ENCODE measurements at regions not wholly inside any gene's neighbourhood (a gene's known extent, or its start where the extent isn't known, plus 50 kb on each side); places are given as distances from the start of the nearest gene placed in this dataset.

- no peaks in the 10 kb centered on the region for H4K20me1 ChIP-seq (ENCODE audit: insufficient read depth, low read length)
- H3K27me3 Mint-ChIP-seq (ENCODE audit: low read depth, unreplicated experiment), result peaks cover 6% of the 10 kb centered on the region
- H3K79me2 ChIP-seq (ENCODE audit: insufficient read depth, low read length), result no peaks in the 10 kb centered on the region
- H3K27me3 ChIP-seq (ENCODE audit: insufficient read depth, low read length), result no peaks in the 10 kb centered on the region
- peaks cover 8% of the 10 kb centered on the region for H3K4me1 Mint-ChIP-seq (ENCODE audit: low read depth, unreplicated experiment)
- H3K4me1 ChIP-seq (ENCODE audit: insufficient read depth, low read length), result peaks cover 3% of the 10 kb centered on the region
- no peak overlapping the region for H3K4me3 Mint-ChIP-seq (ENCODE audit: unreplicated experiment)
- no peaks in the 10 kb centered on the region for H3K36me3 Mint-ChIP-seq (ENCODE audit: low read depth, unreplicated experiment)
- TF ChIP-seq EZH2 (IDR thresholded peaks at IDR 0.05; ENCODE audit: insufficient read depth, low read length) (no peak), CTCF (IDR thresholded peaks at IDR 0.05; ENCODE audit: insufficient read depth, low read depth, low read length) (no peak)
- no peaks in the 10 kb centered on the region for H3K9me3 Mint-ChIP-seq (ENCODE audit: unreplicated experiment)
- no peak overlapping the region for H3K27ac Mint-ChIP-seq (ENCODE audit: unreplicated experiment)
- FAIRE-seq (no peak), DNase-seq (ENCODE audit: low read depth) (no peak)
- H3K4me3 ChIP-seq (ENCODE audit: insufficient read depth, low read depth, low read length), result no peak overlapping the region
- H3K9ac ChIP-seq (ENCODE audit: low read length), result no peak overlapping the region
- H3K9me3 ChIP-seq (ENCODE audit: insufficient read depth, low read depth, low read length), result no peaks in the 10 kb centered on the region
- H3K36me3 ChIP-seq (ENCODE audit: insufficient read depth, low read length), result no peaks in the 10 kb centered on the region
- H3K27ac ChIP-seq (ENCODE audit: low read depth, low read length), result no peak overlapping the region
- H2AFZ ChIP-seq (ENCODE audit: low read depth, low read length), result no peak overlapping the region
- no peak overlapping the region for H3K4me2 ChIP-seq (ENCODE audit: low read length)
Measured at GRCh38 chr4:180538384-180539057, 1704.7 kb upstream of the TENM3 start.

GRCh38 chr4:180539284-180539683 is 1703.9 kb upstream of the TENM3 start:
- no peak for TF ChIP-seq EZH2 (IDR thresholded peaks at IDR 0.05; ENCODE audit: insufficient read depth, low read length)
- no peak for TF ChIP-seq CTCF (IDR thresholded peaks at IDR 0.05; ENCODE audit: insufficient read depth, low read depth, low read length)
- H3K36me3 ChIP-seq (ENCODE audit: insufficient read depth, low read length), result no peaks in the 10 kb centered on the region
- no peaks in the 10 kb centered on the region for H3K79me2 ChIP-seq (ENCODE audit: insufficient read depth, low read length)
- Mint-ChIP-seq H3K27ac (ENCODE audit: unreplicated experiment) (no peak overlapping the region), H3K9me3 (ENCODE audit: unreplicated experiment) (no peaks in the 10 kb centered on the region), H3K36me3 (ENCODE audit: low read depth, unreplicated experiment) (no peaks in the 10 kb centered on the region), H3K4me1 (ENCODE audit: low read depth, unreplicated experiment) (peaks cover 8% of the 10 kb centered on the region), H3K27me3 (ENCODE audit: low read depth, unreplicated experiment) (peaks cover 6% of the 10 kb centered on the region), H3K4me3 (ENCODE audit: unreplicated experiment) (no peak overlapping the region)
- H4K20me1 ChIP-seq (ENCODE audit: insufficient read depth, low read length), result no peaks in the 10 kb centered on the region
- H3K9ac ChIP-seq (ENCODE audit: low read length), result no peak overlapping the region
- DNase-seq (ENCODE audit: low read depth), result no peak
- no peaks in the 10 kb centered on the region for H3K27me3 ChIP-seq (ENCODE audit: insufficient read depth, low read length)
- H3K4me2 ChIP-seq (ENCODE audit: low read length), result no peak overlapping the region
- no peak for FAIRE-seq
- H3K9me3 ChIP-seq (ENCODE audit: insufficient read depth, low read depth, low read length), result no peaks in the 10 kb centered on the region
- H3K4me3 ChIP-seq (ENCODE audit: insufficient read depth, low read depth, low read length), result no peak overlapping the region
- no peak overlapping the region for H2AFZ ChIP-seq (ENCODE audit: low read depth, low read length)
- H3K4me1 ChIP-seq (ENCODE audit: insufficient read depth, low read length), result peaks cover 3% of the 10 kb centered on the region
- H3K27ac ChIP-seq (ENCODE audit: low read depth, low read length), result no peak overlapping the region

GRCh38 chr4:180541678-180542077 is 1701.5 kb upstream of the TENM3 start:
- no peaks in the 10 kb centered on the region for H3K36me3 Mint-ChIP-seq (ENCODE audit: low read depth, unreplicated experiment)
- Histone ChIP-seq H3K4me1 (ENCODE audit: insufficient read depth, low read length) (peaks cover 3% of the 10 kb centered on the region), H3K4me3 (ENCODE audit: insufficient read depth, low read depth, low read length) (no peak overlapping the region), H3K27ac (ENCODE audit: low read depth, low read length) (no peak overlapping the region), H3K4me2 (ENCODE audit: low read length) (no peak overlapping the region), H3K9me3 (ENCODE audit: insufficient read depth, low read depth, low read length) (no peaks in the 10 kb centered on the region), H3K79me2 (ENCODE audit: insufficient read depth, low read length) (no peaks in the 10 kb centered on the region), H3K36me3 (ENCODE audit: insufficient read depth, low read length) (no peaks in the 10 kb centered on the region), H3K27me3 (ENCODE audit: insufficient read depth, low read length) (no peaks in the 10 kb centered on the region), H3K9ac (ENCODE audit: low read length) (no peak overlapping the region), H4K20me1 (ENCODE audit: insufficient read depth, low read length) (no peaks in the 10 kb centered on the region), H2AFZ (ENCODE audit: low read depth, low read length) (no peak overlapping the region)
- no peak overlapping the region for H3K27ac Mint-ChIP-seq (ENCODE audit: unreplicated experiment)
- FAIRE-seq, result no peak
- H3K9me3 Mint-ChIP-seq (ENCODE audit: unreplicated experiment), result peaks cover 2% of the 10 kb centered on the region
- DNase-seq (ENCODE audit: low read depth), result no peak
- H3K27me3 Mint-ChIP-seq (ENCODE audit: low read depth, unreplicated experiment), result peaks cover 6% of the 10 kb centered on the region
- H3K4me1 Mint-ChIP-seq (ENCODE audit: low read depth, unreplicated experiment), result peaks cover 8% of the 10 kb centered on the region
- TF ChIP-seq CTCF (IDR thresholded peaks at IDR 0.05; ENCODE audit: insufficient read depth, low read depth, low read length), result no peak
- no peak for TF ChIP-seq EZH2 (IDR thresholded peaks at IDR 0.05; ENCODE audit: insufficient read depth, low read length)
- no peak overlapping the region for H3K4me3 Mint-ChIP-seq (ENCODE audit: unreplicated experiment)
